Stomach (tissue), 4 donors: ENCODE measurements at regions not wholly inside any gene's neighbourhood (a gene's known extent, or its start where the extent isn't known, plus 50 kb on each side); places are given as distances from the start of the nearest gene placed in this dataset.

Experiments used
- CTCF ChIP-seq, 7 experiments: fragments of 450-650 bp in 4 of 7; fragments of 200-600 bp in 3 of 7; sonication (generic) in 3 of 7; IDR thresholded peaks; one replicate each; pipeline ENCODE4 v1.5.1; 2016 to 2019; ENCODE audit warnings: antibody characterized with exemption in 7 of 7, control low read depth in 2 of 7, mild to moderate bottlenecking in 1 of 7
- EP300 ChIP-seq: sonication (generic); formaldehyde crosslinking; IDR thresholded peaks from one replicate; pipeline ENCODE4 v1.6.1; 2017; ENCODE audit warnings: antibody characterized with exemption
- POLR2AphosphoS5 ChIP-seq, 3 donors: sonication (generic); formaldehyde crosslinking; IDR thresholded peaks; one replicate each; pipeline ENCODE4 v1.6.1; 2016; ENCODE audit warnings: antibody characterized with exemption in 3 of 3

DNA sequence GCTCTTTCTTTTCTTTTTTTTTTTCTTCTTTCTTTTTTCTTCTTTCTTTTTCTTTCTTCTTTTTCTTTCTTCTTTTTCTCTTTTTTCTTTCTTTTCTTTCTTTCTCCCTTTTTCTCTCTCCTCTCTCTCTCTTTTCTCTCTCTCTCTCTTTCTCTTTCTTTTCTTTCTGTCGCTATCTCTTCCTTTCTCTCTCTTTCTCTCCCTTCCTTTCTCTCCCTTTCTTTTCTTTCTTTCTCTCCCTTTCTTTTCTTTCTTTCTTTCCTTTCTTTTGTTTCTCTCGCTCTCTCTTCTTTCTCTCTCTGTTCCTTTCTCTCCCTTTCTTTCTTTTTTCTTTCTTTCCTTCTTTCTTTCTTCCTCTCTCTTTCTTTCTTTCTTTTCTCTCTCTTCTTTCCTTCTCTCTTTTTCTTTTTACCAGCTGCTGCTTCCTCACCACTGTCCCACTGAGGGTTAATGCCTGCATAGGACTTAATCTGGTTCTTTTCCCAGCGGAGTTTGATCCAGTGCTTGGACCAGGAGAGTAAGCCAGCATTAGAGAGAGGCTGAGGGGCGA lies 145.4 kb upstream of the SIX2 start:
- no peak for TF ChIP-seq CTCF (IDR thresholded peaks at IDR 0.05)
- no peak for TF ChIP-seq EP300
- TF ChIP-seq POLR2AphosphoS5 (IDR thresholded peaks at IDR 0.05) = no peak
